LNCaP clone FGC (cell line): ENCODE measurements at regions not wholly inside any gene's neighbourhood (a gene's known extent, or its start where the extent isn't known, plus 50 kb on each side); places are given as distances from the start of the nearest gene placed in this dataset.

Experiments used
- DNase-seq: peaks from one replicate; pipeline ENCODE4 v3.0.0-alpha.2; 2011; ENCODE audit warnings: low read depth
- H3K4me3 ChIP-seq: 2 replicates; pipeline ENCODE4 v1.5.1; 2011; ENCODE audit warnings: mild to moderate bottlenecking, low read depth, low read length, control low read depth
- CTCF ChIP-seq: IDR thresholded peaks from 2 replicates; pipeline ENCODE4 v1.5.1; 2012; ENCODE audit warnings: mild to moderate bottlenecking; ENCODE audit not compliant: control insufficient read depth, insufficient read depth; ENCODE audit errors: extremely low read depth

- no peak for DNase-seq
Observed at GRCh38 chr2:71892896-71893295, 254.8 kb downstream of the CYP26B1 start.

GRCh38 chr2:71892423-71892730, 255.3 kb downstream of the CYP26B1 start:
- no peak for TF ChIP-seq CTCF
- no peak for DNase-seq
- no peak overlapping the region for H3K4me3 ChIP-seq

More at GRCh38 chr2:71892896-71893295, 254.8 kb downstream of the CYP26B1 start:
- no peak overlapping the region for H3K4me3 ChIP-seq
- TF ChIP-seq CTCF: no peak

GRCh38 chr2:71891719-71892422, 255.8 kb downstream of the CYP26B1 start:
- H3K4me3 ChIP-seq: no peak overlapping the region
- no peak for TF ChIP-seq CTCF
- no peak for DNase-seq

GRCh38 chr2:71891155-71891554, 256.5 kb downstream of the CYP26B1 start:
- no peak overlapping the region for H3K4me3 ChIP-seq
- DNase-seq: no peak
- TF ChIP-seq CTCF: no peak

DNA sequence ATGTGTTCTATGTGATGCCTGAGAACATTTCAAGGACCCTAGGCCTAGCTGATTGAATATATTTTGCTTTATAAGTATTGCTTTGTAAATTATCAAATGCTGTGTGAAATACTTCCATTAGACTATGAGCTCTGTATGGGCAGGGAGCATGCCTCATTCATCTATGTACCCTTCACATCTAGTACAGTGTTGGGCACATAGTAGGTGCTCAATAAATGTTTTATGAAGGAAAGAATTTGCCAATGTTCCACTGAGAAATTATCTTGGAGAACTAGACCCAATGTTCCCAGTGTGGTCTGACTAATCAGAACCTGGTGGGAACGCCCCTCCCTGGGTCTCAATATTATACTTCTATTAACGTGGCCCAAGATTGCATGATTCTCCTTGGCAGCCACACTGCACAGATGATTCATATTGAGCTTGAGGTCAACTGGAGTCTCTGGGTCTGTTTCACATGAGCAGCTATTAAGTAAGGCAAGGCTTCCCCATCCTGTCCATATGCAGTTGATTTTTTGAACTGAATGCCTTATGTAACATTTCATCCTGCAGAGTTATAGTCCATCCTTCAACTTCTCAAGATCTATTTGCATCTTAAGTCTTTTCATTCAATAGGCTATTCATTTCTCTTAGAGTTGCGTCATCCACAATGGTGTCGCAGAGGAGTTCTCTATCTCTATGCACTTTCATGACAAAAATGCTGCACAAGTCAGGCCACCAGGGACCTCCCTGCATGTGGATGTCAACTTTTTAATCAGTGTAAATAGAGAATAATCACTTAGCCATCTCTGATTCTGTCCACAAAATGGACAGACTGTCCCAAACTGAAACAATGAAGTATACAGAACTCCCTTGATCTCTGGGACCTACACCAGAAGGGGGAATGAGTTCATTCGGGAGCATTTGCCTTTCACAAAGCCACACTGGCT, 257.6 kb downstream of the CYP26B1 start:
- no peak for DNase-seq
- no peak overlapping the region for H3K4me3 ChIP-seq
- no peak for TF ChIP-seq CTCF

GRCh38 chr2:71888751-71889445, 258.8 kb downstream of the CYP26B1 start:
- no peak for TF ChIP-seq CTCF
- no peak for DNase-seq
- no peak overlapping the region for H3K4me3 ChIP-seq
